K562 (cell line): ENCODE measurements at regions not wholly inside any gene's neighbourhood (a gene's known extent, or its start where the extent isn't known, plus 50 kb on each side); places are given as distances from the start of the nearest gene placed in this dataset.
A peak's percentile ranks its signal among the peaks of the same experiment; 100 is the strongest.

Experiments used
- ATF1 ChIP-seq, 2 experiments: fragments of 450-650 bp in 1 of 2; IDR thresholded peaks; 2 replicates each; pipeline ENCODE4 v1.6.1; 2016; ENCODE audit warnings: missing compliant biosample characterization in 1 of 2, missing genetic modification characterization in 1 of 2
- CHD7 ChIP-seq: fragments of 200-600 bp; sonication (generic); IDR thresholded peaks from one replicate; pipeline ENCODE4 v1.6.1; 2012; ENCODE audit warnings: mild to moderate bottlenecking, low read depth, low read length, inconsistent platforms
- HIVEP1 ChIP-seq: fragments of 250-450 bp; sonication (Bioruptor Pico); IDR thresholded peaks from 2 replicates; pipeline ENCODE4 v1.4.0; 2020; ENCODE audit warnings: mild to moderate bottlenecking
- MIER1 ChIP-seq: fragments of 450-650 bp; IDR thresholded peaks from 2 replicates; pipeline ENCODE4 v1.6.1; 2016; ENCODE audit warnings: antibody characterized with exemption, mild to moderate bottlenecking, low read depth
- SMARCE1 ChIP-seq: fragments of 450-650 bp; IDR thresholded peaks from 2 replicates; pipeline ENCODE4 v1.7.1; 2016; ENCODE audit warnings: mild to moderate bottlenecking
- ZC3H11A ChIP-seq: IDR thresholded peaks from 2 replicates; pipeline ENCODE4 v1.6.1; 2012; ENCODE audit warnings: low read depth, low read length, improper control_type of control experiment
- ZFP30 ChIP-seq: fragments of 250-450 bp; sonication (Bioruptor Pico); IDR thresholded peaks from 2 replicates; pipeline ENCODE4 v1.8.0; 2022; ENCODE audit warnings: moderate library complexity, mild to moderate bottlenecking, inconsistent platforms, borderline replicate concordance
- ZNF592 ChIP-seq: fragments of 450-650 bp; IDR thresholded peaks from 2 replicates; pipeline ENCODE4 v1.6.1; 2017; ENCODE audit warnings: antibody characterized with exemption, mild to moderate bottlenecking
- TF ChIP-seq, protein P1 (sequence below): sonication (generic); formaldehyde crosslinking; IDR thresholded peaks from 2 replicates; pipeline ENCODE4 v1.8.0; 2022; ENCODE audit warnings: missing genetic modification reagents, mild to moderate bottlenecking, moderate library complexity, borderline replicate concordance

GRCh38 chr22:49712195-49712791 is 115.4 kb downstream of the BRD1 start (continued):
- TF ChIP-seq CHD7 (no peak), SMARCE1 (no peak), ZC3H11A (no peak), ATF1 (CRISPR knock-in tag; IDR thresholded peaks at IDR 0.05) (no peak), ATF1 (tag; IDR thresholded peaks at IDR 0.05) (no peak), ZNF592 (no peak), HIVEP1 (CRISPR knock-in tag) (no peak), MIER1 (peak; percentile 92), ZFP30 (CRISPR knock-in tag) (no peak)
- TF ChIP-seq, protein P1, sequence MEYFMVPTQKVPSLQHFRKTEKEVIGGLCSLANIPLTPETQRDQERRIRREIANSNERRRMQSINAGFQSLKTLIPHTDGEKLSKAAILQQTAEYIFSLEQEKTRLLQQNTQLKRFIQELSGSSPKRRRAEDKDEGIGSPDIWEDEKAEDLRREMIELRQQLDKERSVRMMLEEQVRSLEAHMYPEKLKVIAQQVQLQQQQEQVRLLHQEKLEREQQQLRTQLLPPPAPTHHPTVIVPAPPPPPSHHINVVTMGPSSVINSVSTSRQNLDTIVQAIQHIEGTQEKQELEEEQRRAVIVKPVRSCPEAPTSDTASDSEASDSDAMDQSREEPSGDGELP (CRISPR knock-in tag) = peak; percentile 17; the same call in 1 of the 2 replicates
- TF ChIP-seq, all 486 proteins: peak for 5
